Loucy (cell line): ENCODE measurements at regions not wholly inside any gene's neighbourhood (a gene's known extent, or its start where the extent isn't known, plus 50 kb on each side); places are given as distances from the start of the nearest gene placed in this dataset.

Experiments
- CTCF ChIP-seq: fragments of 200-600 bp; sonication (generic); conservative IDR thresholded peaks from 2 replicates; pipeline ENCODE4 v1.5.1; 2014; ENCODE audit warnings: mild to moderate bottlenecking, antibody characterized with exemption, low read length
- EZH2phosphoT487 ChIP-seq: fragments of 200-600 bp; IDR thresholded peaks from 2 replicates; pipeline ENCODE4 v1.6.1; 2018; ENCODE audit warnings: antibody characterized with exemption, mild to moderate bottlenecking, moderate library complexity, borderline replicate concordance

- TF ChIP-seq CTCF = no peak
- TF ChIP-seq EZH2phosphoT487 = no peak
Measured at GRCh38 chr2:128385365-128385764, 66.7 kb upstream of the HS6ST1 start.
